Liver (tissue), 3 donors: ENCODE measurements at regions not wholly inside any gene's neighbourhood (a gene's known extent, or its start where the extent isn't known, plus 50 kb on each side); places are given as distances from the start of the nearest gene placed in this dataset.

Experiments used
- ATF3 ChIP-seq: IDR thresholded peaks from 2 replicates; pipeline ENCODE4 v1.6.1; 2016; ENCODE audit warnings: antibody characterized with exemption
- CTCF ChIP-seq: fragments of 150-350 bp; IDR thresholded peaks from 2 replicates; pipeline ENCODE4 v1.5.1; 2017; ENCODE audit warnings: improper control_type of control experiment, low read depth, low read length; ENCODE audit not compliant: missing input control
- GABPA ChIP-seq, 2 donors: IDR thresholded peaks in 1 of 2; conservative IDR thresholded peaks in 1 of 2; 2 replicates each; pipeline ENCODE4 v1.6.1; 2016; ENCODE audit warnings: antibody characterized with exemption in 2 of 2, mild to moderate bottlenecking in 1 of 2, moderate library complexity in 1 of 2
- HNF4G ChIP-seq: IDR thresholded peaks from 2 replicates; pipeline ENCODE4 v1.6.1; 2016; ENCODE audit warnings: antibody characterized with exemption
- JUND ChIP-seq, 2 donors: IDR thresholded peaks; 2 replicates each; pipeline ENCODE4 v1.6.1; 2016; ENCODE audit warnings: antibody characterized with exemption in 2 of 2
- MAX ChIP-seq: IDR thresholded peaks from 2 replicates; pipeline ENCODE4 v1.6.1; 2016; ENCODE audit warnings: antibody characterized with exemption
- NR2F2 ChIP-seq: IDR thresholded peaks from 2 replicates; pipeline ENCODE4 v1.6.1; 2016; ENCODE audit warnings: antibody characterized with exemption
- RAD21 ChIP-seq, 2 donors: IDR thresholded peaks; 2 replicates each; pipeline ENCODE4 v1.6.1; 2016; ENCODE audit warnings: antibody characterized with exemption in 2 of 2, mild to moderate bottlenecking in 2 of 2
- REST ChIP-seq: IDR thresholded peaks from 2 replicates; pipeline ENCODE4 v1.6.1; 2016; ENCODE audit warnings: antibody characterized with exemption, mild to moderate bottlenecking
- RXRA ChIP-seq, 2 donors: IDR thresholded peaks; 2 replicates each; pipeline ENCODE4 v1.6.1; 2017 to 2018; ENCODE audit warnings: antibody characterized with exemption in 2 of 2, mild to moderate bottlenecking in 1 of 2
- SP1 ChIP-seq: IDR thresholded peaks from 2 replicates; pipeline ENCODE4 v1.6.1; 2018; ENCODE audit warnings: antibody characterized with exemption, mild to moderate bottlenecking
- TAF1 ChIP-seq: conservative IDR thresholded peaks from 2 replicates; pipeline ENCODE4 v1.6.1; 2016; ENCODE audit warnings: antibody characterized with exemption, mild to moderate bottlenecking
- YY1 ChIP-seq: IDR thresholded peaks from 2 replicates; pipeline ENCODE4 v1.6.1; 2016; ENCODE audit warnings: antibody characterized with exemption, mild to moderate bottlenecking
- ZBTB33 ChIP-seq: IDR thresholded peaks from 2 replicates; pipeline ENCODE4 v1.6.1; 2016; ENCODE audit warnings: antibody characterized with exemption
- donor health status: healthy.
- donor health status: healthy.

GRCh38 chrX:2135421-2135820 is 365.4 kb downstream of the DHRSX start:
- no peak for TF ChIP-seq CTCF
- TF ChIP-seq TAF1 = no peak
- TF ChIP-seq REST = no peak
- no peak for TF ChIP-seq MAX
- no peak for TF ChIP-seq YY1
- no peak for TF ChIP-seq SP1
- no peak for TF ChIP-seq NR2F2
- no peak for TF ChIP-seq ZBTB33
- TF ChIP-seq RAD21 (IDR thresholded peaks at IDR 0.05) = no peak
- no peak for TF ChIP-seq HNF4G
- no peak for TF ChIP-seq GABPA (IDR thresholded peaks at IDR 0.05 in 1 of 2, conservative IDR thresholded peaks at IDR 0.05 in 1 of 2)
- TF ChIP-seq ATF3 = no peak
- TF ChIP-seq RXRA (IDR thresholded peaks at IDR 0.05) = no peak
- TF ChIP-seq JUND (IDR thresholded peaks at IDR 0.05) = no peak
